HFF-Myc (cell line): ENCODE measurements at regions not wholly inside any gene's neighbourhood (a gene's known extent, or its start where the extent isn't known, plus 50 kb on each side); places are given as distances from the start of the nearest gene placed in this dataset.

Source experiments
- DNase-seq: peaks from one replicate; pipeline ENCODE4 v3.0.0-alpha.2; 2011; ENCODE audit warnings: low read depth; ENCODE audit errors: extremely low read depth
- H3K4me3 ChIP-seq: replicated peaks from 2 replicates; pipeline ENCODE4 v1.5.1; 2011; ENCODE audit warnings: low read depth, mild to moderate bottlenecking, control low read depth, low read length
- CTCF ChIP-seq: IDR thresholded peaks from 2 replicates; pipeline ENCODE4 v1.5.1; 2012; ENCODE audit warnings: mild to moderate bottlenecking, low read depth, low read length, control low read depth; ENCODE audit errors: missing control alignments

- DNase-seq, result no peak
- no peak overlapping the region for H3K4me3 ChIP-seq
- TF ChIP-seq CTCF, result no peak
Observed at GRCh38 chr1:23610677-23611076, 51.4 kb upstream of the ID3 start.

GRCh38 chr1:23609971-23610370, 50.7 kb upstream of the ID3 start:
- no peak overlapping the region for H3K4me3 ChIP-seq
- no peak for DNase-seq
- no peak for TF ChIP-seq CTCF
